ENCODE measurements at regions not wholly inside any gene's neighbourhood (a gene's known extent, or its start where the extent isn't known, plus 50 kb on each side); places are given as distances from the start of the nearest gene placed in this dataset.

DNA sequence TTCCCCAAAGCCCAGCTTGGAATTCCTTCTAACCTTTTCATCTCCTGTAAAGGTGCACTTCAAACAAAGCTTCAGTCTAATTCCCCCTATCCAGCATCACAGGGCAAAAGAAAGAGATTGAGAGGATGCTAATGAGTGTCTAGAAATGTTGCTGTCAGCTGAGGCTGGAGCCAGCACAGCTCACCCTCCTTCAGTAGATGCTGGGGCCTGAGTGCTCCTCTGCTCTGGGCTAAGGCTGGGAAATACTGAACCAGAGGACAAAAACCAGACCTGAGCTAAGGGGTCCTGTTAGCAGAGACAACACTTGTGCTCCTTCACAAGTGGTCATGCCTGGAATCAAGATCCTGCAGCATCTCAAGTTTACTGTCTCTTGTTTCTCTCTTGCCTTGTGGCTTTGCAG is 85.0 kb downstream of the CHD9NB start:
- TF ChIP-seq POLR2AphosphoS5 (IDR thresholded peaks at IDR 0.05; ENCODE audit: low read depth, low read length) (no peak), SIN3A (IDR thresholded peaks at IDR 0.05; ENCODE audit: borderline replicate concordance, insufficient read depth, low read length) (no peak), TAF1 (IDR thresholded peaks at IDR 0.05; ENCODE audit: borderline replicate concordance, insufficient read depth, low read length) (no peak)
- TF ChIP-seq, protein P1, sequence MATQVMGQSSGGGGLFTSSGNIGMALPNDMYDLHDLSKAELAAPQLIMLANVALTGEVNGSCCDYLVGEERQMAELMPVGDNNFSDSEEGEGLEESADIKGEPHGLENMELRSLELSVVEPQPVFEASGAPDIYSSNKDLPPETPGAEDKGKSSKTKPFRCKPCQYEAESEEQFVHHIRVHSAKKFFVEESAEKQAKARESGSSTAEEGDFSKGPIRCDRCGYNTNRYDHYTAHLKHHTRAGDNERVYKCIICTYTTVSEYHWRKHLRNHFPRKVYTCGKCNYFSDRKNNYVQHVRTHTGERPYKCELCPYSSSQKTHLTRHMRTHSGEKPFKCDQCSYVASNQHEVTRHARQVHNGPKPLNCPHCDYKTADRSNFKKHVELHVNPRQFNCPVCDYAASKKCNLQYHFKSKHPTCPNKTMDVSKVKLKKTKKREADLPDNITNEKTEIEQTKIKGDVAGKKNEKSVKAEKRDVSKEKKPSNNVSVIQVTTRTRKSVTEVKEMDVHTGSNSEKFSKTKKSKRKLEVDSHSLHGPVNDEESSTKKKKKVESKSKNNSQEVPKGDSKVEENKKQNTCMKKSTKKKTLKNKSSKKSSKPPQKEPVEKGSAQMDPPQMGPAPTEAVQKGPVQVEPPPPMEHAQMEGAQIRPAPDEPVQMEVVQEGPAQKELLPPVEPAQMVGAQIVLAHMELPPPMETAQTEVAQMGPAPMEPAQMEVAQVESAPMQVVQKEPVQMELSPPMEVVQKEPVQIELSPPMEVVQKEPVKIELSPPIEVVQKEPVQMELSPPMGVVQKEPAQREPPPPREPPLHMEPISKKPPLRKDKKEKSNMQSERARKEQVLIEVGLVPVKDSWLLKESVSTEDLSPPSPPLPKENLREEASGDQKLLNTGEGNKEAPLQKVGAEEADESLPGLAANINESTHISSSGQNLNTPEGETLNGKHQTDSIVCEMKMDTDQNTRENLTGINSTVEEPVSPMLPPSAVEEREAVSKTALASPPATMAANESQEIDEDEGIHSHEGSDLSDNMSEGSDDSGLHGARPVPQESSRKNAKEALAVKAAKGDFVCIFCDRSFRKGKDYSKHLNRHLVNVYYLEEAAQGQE (IDR thresholded peaks at IDR 0.05; ENCODE audit: insufficient read depth in 1 of 2, low read depth in 2 of 2, low read length in 2 of 2): no peak
